RCC 7860 (cell line): ENCODE measurements at regions not wholly inside any gene's neighbourhood (a gene's known extent, or its start where the extent isn't known, plus 50 kb on each side); places are given as distances from the start of the nearest gene placed in this dataset.

Source experiments
- DNase-seq: peaks from one replicate; pipeline ENCODE4 v3.0.0-alpha.2; 2015; ENCODE audit warnings: low spot score
- FAIRE-seq: peaks from 2 replicates; lab custom pipeline; 2012; peaks lifted over from hg19 to GRCh38; lab: Jason Lieb, UNC

DNA sequence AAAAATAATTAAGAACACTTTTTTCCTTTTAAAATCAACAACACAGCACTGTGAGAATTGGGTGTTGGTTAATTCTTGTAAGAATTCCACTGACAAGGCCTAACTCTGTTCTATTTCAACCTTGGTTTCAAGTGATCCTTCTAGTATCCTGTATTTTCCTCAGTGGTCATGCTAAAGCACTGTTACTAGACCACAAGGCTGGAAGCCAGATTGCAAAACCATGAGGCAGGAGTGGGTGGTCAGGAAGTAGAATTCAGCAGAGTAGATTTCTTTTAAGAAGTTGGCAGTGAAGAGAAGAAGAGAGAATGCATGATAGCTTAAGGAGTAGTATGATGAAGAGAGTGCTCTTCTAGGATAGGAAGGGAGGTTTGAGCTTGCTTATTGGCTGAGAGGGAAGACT is 71.6 kb upstream of the LEF1 start:
- FAIRE-seq (no peak), DNase-seq (no peak)

DNA sequence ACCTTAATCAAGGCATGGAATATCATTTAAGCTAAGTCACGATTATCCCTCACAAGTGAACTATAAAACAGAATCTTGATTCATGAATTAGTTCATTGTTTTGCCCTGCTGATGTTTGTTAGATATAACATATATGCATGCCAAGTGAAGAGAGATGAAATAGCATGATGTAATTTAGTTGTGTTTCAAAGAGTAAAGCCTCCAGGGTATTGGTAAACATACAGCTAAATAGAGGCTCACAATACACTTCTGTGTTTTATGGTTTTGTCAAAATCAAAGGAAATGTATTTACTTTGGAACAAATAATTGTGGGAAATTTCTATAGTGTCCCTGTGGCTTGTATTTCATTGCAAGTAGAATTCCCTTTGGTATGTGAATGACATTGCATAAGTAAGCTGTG is 69.0 kb upstream of the LEF1 start:
- no peak for DNase-seq
- no peak for FAIRE-seq

GRCh38 chr4:108236264-108236663 is 67.5 kb upstream of the LEF1 start:
- DNase-seq (no peak), FAIRE-seq (no peak)

GRCh38 chr4:108227923-108228322 is 59.2 kb upstream of the LEF1 start:
- DNase-seq: no peak
- no peak for FAIRE-seq

DNA sequence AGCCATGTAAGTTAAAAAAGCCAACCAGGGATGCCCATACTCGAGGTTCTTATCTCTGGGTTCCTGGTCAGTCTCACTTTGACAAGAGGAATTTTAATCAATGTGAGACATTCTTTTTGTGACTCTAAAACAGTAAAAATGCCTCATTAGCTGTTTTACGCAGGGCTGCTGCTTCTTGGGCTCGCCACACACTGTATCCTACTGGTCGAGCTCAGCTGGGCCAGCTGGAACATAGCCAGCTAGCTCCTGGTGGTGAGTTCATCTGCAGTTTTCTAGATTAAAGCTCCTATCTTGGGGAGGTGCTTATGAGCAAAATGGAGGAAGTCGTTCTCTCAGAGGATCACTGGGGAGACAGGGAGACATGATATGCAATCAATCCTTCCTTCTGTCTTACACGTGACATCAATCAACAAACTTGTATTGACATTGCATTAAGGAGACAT is 55.9 kb upstream of the LEF1 start:
- no peak for FAIRE-seq
- DNase-seq: no peak

GRCh38 chr4:108223313-108223712 is 54.6 kb upstream of the LEF1 start:
- no peak for DNase-seq
- no peak for FAIRE-seq

DNA sequence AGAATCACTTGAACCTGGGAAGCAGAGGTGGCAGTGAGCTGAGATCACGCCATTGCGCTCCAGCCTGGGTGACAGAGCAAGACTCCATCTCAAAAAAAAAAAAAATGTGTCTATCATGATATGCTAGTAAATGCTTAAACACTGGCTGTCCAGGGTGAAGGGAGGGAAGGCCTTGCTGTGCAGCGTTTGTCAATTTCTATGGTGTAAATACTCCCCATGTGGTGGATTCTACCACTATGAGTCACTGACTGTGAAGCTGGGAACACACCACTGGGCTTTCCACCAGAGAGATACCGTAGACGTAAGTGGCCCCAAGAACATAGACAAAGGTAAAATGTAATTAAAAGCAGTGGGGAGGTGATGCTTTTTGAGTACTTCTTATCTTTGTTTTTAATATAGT is 51.3 kb upstream of the LEF1 start:
- FAIRE-seq (no peak), DNase-seq (no peak)
